Uterus (tissue), 3 donors: ENCODE measurements at regions not wholly inside any gene's neighbourhood (a gene's known extent, or its start where the extent isn't known, plus 50 kb on each side); places are given as distances from the start of the nearest gene placed in this dataset.

Experiments
- DNase-seq, 2 donors: peaks; one replicate each; pipeline ENCODE4 v3.0.0-alpha.2; 2019 to 2020
- H3K27ac ChIP-seq, 2 donors: fragments of 200-600 bp; sonication (generic); 1 replicate in 1 of 2; 2 replicates in 1 of 2; pipeline ENCODE4 v1.5.1; 2016 to 2018
- H3K27me3 ChIP-seq, 2 donors: fragments of 200-600 bp; sonication (generic); one replicate each; pipeline ENCODE4 v1.5.1; 2018 to 2019; ENCODE audit warnings: control low read depth in 1 of 2
- H3K36me3 ChIP-seq, 2 donors: fragments of 200-600 bp; sonication (generic); one replicate each; pipeline ENCODE4 v1.5.1; 2019; ENCODE audit warnings: control low read depth in 1 of 2
- H3K4me1 ChIP-seq, 2 donors: fragments of 200-600 bp; sonication (generic); one replicate each; pipeline ENCODE4 v1.5.1; 2018 to 2019; ENCODE audit warnings: control low read depth in 1 of 2
- H3K4me3 ChIP-seq, 2 donors: fragments of 200-600 bp; sonication (generic); 1 replicate in 1 of 2; 2 replicates in 1 of 2; pipeline ENCODE4 v1.5.1; 2018 to 2019; ENCODE audit warnings: mild to moderate bottlenecking in 1 of 2
- H3K9me3 ChIP-seq, 2 donors: fragments of 200-600 bp; sonication (generic); one replicate each; pipeline ENCODE4 v1.5.1; 2019; ENCODE audit warnings: control low read depth in 1 of 2
- CTCF ChIP-seq, 4 experiments: fragments of 200-600 bp in 2 of 4; fragments of 450-650 bp in 2 of 4; sonication (generic) in 2 of 4; IDR thresholded peaks; one replicate each; pipeline ENCODE4 v1.5.1; 2016 to 2019; ENCODE audit warnings: antibody characterized with exemption in 4 of 4, mild to moderate bottlenecking in 2 of 4, moderate library complexity in 1 of 4
- POLR2A ChIP-seq, 2 donors: fragments of 450-650 bp; IDR thresholded peaks; one replicate each; pipeline ENCODE4 v1.6.1; 2016; ENCODE audit warnings: antibody characterized with exemption in 2 of 2, mild to moderate bottlenecking in 1 of 2, moderate library complexity in 1 of 2
- intact Hi-C: fragments of 100-400 bp; cut with DNase I; formaldehyde crosslinking; loops from one replicate; pipeline ENCODE4 v1.15.1; 2023; ENCODE audit warnings: low total_unique reads
- donor health status: DM: yes; HTN: yes; CAD: no.

- TF ChIP-seq POLR2A (IDR thresholded peaks at IDR 0.05) (no peak), CTCF (IDR thresholded peaks at IDR 0.05) (no peak)
- Histone ChIP-seq H3K36me3 (no peaks in the 10 kb centered on the region), H3K27me3 (no peaks in the 10 kb centered on the region), H3K27ac (no peak overlapping the region), H3K4me1 (no peaks in the 10 kb centered on the region), H3K4me3 (no peak overlapping the region), H3K9me3 (no peaks in the 10 kb centered on the region)
- no peak for DNase-seq
- intact Hi-C loops: no loop called here
Observed at GRCh38 chr9:85404911-85405565, 336.7 kb downstream of the AGTPBP1 start.

GRCh38 chr9:85402551-85402950 is 339.2 kb downstream of the AGTPBP1 start:
- Histone ChIP-seq H3K4me3 (no peak overlapping the region), H3K4me1 (no peaks in the 10 kb centered on the region), H3K36me3 (no peaks in the 10 kb centered on the region), H3K9me3 (no peaks in the 10 kb centered on the region), H3K27ac (no peak overlapping the region), H3K27me3 (no peaks in the 10 kb centered on the region)
- TF ChIP-seq CTCF (IDR thresholded peaks at IDR 0.05) (no peak), POLR2A (IDR thresholded peaks at IDR 0.05) (no peak)
- no peak for DNase-seq
- intact Hi-C loops: no loop called here

GRCh38 chr9:85401998-85402397 is 339.8 kb downstream of the AGTPBP1 start:
- intact Hi-C loops: no loop called here
- no peaks in the 10 kb centered on the region for H3K27me3 ChIP-seq
- H3K4me1 ChIP-seq: no peaks in the 10 kb centered on the region
- no peaks in the 10 kb centered on the region for H3K9me3 ChIP-seq
- no peak for TF ChIP-seq POLR2A (IDR thresholded peaks at IDR 0.05)
- no peak for TF ChIP-seq CTCF (IDR thresholded peaks at IDR 0.05)
- H3K4me3 ChIP-seq: no peak overlapping the region
- H3K27ac ChIP-seq: no peak overlapping the region
- DNase-seq: no peak
- H3K36me3 ChIP-seq: no peaks in the 10 kb centered on the region

- H3K4me3 ChIP-seq: no peak overlapping the region
- no peaks in the 10 kb centered on the region for H3K27me3 ChIP-seq
- H3K9me3 ChIP-seq: no peaks in the 10 kb centered on the region
- no peak for TF ChIP-seq POLR2A (IDR thresholded peaks at IDR 0.05)
- TF ChIP-seq CTCF (IDR thresholded peaks at IDR 0.05): no peak
- no peaks in the 10 kb centered on the region for H3K4me1 ChIP-seq
- no peaks in the 10 kb centered on the region for H3K36me3 ChIP-seq
- H3K27ac ChIP-seq: no peak overlapping the region
- DNase-seq: no peak
- intact Hi-C loops: no loop called here
Observed at GRCh38 chr9:85397005-85397404, 344.7 kb downstream of the AGTPBP1 start.

GRCh38 chr9:85392260-85392659 is 349.5 kb downstream of the AGTPBP1 start:
- no peak for TF ChIP-seq CTCF (IDR thresholded peaks at IDR 0.05)
- TF ChIP-seq POLR2A (IDR thresholded peaks at IDR 0.05): no peak
- H3K27me3 ChIP-seq: no peaks in the 10 kb centered on the region
- intact Hi-C loops: no loop called here

More at GRCh38 chr9:85392260-85392659, 349.5 kb downstream of the AGTPBP1 start:
- H3K27ac ChIP-seq: no peak overlapping the region
- no peak for DNase-seq
- H3K4me1 ChIP-seq: no peaks in the 10 kb centered on the region
- H3K9me3 ChIP-seq: no peaks in the 10 kb centered on the region
- H3K4me3 ChIP-seq: no peak overlapping the region
- no peaks in the 10 kb centered on the region for H3K36me3 ChIP-seq
